GM19395 (cell line): ENCODE measurements at regions not wholly inside any gene's neighbourhood (a gene's known extent, or its start where the extent isn't known, plus 50 kb on each side); places are given as distances from the start of the nearest gene placed in this dataset.
A peak's percentile ranks its signal among the peaks of the same experiment; 100 is the strongest.

ENCODE experiments used
- ATAC-seq: cut with Tn5 transposase; IDR thresholded peaks from one replicate; pipeline ENCODE4 v1.9.1; 2021; ENCODE audit warnings: mild to moderate bottlenecking, moderate library complexity; ENCODE audit not compliant: unreplicated experiment

DNA sequence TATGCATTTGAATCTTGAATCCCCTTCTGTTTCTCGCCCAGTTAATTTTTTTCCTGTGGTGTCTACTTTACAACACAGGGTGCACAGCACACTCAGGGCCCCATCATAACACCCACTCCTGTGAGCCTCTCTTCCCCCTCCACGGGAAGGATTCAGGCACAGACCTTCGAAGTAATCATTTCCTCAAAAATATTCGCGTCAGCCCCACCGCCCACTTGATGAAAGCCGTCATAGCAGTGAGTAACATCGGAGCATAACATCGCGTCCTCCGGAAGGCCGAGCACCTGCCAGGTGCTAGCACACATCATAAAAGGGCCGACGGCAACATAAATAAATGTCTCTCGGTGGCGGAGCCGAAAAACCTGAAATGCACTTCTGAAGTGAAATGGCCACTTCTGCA lies 201.7 kb upstream of the ADARB2 start:
- peak; percentile 49 for ATAC-seq

DNA sequence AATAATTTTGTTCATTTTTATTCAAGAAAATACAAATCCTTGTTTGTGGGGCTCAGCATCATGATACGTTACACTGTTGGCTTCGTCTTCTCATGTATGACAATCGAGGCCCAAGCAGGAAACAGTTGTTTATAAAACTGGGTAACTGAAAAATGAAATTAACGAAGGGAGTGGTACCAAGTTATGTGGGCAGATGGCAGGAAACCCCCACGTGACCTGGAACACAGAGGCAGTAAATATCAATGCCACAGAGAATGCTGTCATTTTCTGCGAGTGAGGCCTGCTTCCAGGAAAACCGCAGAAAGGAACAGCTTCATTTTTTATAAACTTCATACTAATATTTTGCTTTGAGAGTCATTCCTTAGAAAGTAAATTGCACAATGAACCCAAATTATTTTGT lies 201.0 kb upstream of the ADARB2 start:
- ATAC-seq, result peak; percentile 60

DNA sequence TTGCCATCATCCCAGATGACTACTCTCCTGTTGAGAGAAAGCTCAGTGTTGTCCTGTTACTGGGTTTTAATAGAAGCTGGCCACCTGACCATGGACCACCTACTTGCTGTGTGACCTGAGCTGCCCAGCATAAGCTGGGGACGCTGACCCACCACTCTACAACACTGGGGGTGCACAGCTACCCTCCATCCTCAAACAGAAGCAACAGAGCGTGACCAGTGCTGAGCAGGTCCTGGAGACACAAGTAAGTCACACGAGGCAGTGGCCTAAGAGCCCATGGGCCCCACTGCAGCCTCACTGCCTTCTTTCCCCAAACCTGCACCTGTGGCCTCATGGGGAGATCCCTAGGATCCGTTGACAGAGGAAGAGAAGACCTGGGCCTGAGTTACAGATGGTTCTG lies 198.6 kb upstream of the ADARB2 start:
- no peak for ATAC-seq

DNA sequence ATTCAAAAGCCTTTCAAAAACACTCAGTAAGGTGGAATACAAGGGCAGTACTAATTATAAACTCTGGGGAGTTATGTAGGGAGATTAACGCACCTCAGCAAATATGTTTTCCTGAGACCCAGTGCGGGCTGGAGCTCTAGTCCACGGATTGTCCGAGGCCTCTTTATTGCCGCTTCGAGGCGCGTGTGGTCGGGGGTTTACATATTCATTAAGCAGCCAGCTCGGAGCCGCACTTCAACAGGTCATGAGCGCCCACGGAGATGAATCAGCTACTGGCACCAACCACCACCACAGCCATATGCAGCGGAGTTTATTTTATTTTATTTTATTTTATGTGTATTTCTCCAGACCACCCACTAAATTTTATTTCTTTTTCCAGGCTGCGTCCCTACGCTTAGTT lies 195.9 kb upstream of the ADARB2 start:
- ATAC-seq, result no peak

DNA sequence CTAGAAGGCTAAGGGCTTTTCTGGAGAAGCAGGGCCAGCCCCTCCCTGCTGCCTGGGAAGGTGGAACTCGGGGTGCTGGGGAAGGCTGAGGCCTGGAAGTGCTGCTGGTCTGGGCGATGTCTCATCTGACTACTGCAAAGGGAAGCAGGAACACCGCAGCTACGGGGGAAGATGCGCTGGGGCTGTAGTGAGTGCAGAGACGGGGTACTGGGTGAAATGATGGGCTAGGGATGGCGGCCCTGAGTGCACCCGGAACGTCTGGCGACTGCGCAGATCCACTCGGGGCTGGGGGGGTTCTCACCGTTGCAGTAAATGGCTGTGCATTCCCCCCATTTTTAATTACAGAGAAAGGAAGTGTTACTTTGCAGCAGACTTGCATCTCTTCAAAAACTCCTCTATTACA lies 195.4 kb upstream of the ADARB2 start:
- ATAC-seq, result no peak

DNA sequence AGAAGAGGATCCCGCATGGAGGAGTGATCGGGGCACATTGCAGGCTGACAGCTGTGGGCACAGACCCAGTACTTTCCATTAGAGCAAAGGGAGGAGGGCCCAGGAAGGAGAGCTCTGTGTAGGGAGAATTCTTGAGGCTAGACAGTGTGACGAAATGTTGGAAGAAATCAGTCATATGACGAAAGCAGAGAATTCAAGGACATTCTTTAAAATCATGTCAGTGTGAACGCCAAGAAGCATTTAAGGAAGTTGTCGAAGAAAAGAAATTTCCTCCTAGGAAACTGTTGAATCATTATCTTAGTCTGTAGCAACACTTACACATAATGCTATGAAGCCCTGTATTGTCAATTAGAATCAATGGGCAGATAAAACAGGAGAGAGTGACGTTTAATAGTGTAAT lies 191.3 kb upstream of the ADARB2 start:
- ATAC-seq, result no peak

DNA sequence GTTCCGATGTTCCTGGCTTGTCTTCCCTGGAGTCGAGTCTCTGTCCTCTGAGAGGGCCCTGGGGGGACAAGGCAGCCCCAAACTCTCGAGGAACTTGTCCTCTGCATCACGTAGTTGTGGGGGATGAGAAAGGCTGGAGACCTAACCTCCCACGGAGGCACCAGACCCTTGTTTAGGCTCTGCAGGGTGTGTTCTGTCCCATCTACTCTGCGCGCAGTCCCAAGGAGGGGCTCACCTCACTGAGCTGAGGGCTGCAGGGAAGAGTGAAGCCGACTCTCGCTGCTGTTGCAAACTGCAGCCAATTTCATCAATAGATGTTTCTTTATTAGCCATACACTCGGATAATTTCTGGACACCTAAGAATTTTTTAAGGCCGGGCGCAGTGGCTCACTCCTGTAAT lies 186.7 kb upstream of the ADARB2 start:
- no peak for ATAC-seq

DNA sequence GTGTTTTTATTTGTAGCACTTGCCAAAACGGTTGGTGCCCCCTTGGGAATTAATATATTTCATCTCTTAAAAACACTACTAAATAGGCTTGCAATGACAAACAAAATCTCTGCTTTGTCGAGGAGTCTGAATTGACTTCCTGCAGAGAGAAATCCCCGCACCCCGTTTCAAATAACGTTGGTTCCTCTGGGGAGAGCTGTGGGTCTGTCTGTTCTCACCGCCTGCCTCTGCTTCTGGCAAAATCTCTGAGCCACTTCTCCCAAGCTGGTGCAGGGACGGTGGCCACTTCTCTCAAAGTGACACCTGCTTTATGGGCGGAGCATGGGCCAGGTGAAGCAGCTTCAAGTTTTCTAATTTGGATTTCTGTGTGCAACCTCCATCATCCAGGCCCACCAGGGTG lies 186.3 kb upstream of the ADARB2 start:
- ATAC-seq, result no peak

DNA sequence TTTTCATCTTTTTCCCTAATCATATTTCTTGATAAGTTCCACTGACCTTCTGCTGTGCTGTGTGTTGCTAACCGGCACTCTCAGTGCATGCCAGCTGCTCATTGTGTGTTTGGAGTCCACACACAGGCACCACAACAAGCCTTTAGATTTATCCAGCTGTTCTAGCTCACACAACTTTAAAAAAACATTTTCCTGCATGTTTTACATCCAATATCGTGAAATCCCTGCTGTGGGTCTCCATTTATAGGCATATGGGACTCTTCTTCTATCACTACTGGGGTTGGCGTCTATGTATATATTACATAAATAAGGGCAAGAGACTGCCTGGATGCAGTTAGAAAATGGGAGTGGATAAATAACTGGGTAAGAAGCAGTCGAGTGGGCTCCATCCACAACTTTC lies 183.6 kb upstream of the ADARB2 start:
- no peak for ATAC-seq

DNA sequence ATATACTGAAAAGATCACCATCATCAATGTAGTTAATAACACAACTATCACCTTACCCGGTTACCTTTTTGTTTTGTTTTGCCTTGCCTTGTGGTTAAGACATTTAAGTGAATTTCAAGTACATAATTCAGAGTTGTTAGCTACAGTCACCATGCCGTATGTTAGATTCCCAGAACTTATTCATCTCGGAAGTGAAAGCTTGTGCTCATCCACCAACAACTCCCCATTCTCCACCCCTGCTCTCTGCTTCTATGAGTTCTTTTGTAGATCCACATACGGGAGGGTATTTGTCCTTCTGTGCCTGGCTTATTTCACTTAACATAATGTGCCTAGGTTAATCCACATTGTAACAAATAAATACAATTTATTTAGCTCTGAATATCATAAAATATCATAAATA lies 182.8 kb upstream of the ADARB2 start:
- no peak for ATAC-seq

DNA sequence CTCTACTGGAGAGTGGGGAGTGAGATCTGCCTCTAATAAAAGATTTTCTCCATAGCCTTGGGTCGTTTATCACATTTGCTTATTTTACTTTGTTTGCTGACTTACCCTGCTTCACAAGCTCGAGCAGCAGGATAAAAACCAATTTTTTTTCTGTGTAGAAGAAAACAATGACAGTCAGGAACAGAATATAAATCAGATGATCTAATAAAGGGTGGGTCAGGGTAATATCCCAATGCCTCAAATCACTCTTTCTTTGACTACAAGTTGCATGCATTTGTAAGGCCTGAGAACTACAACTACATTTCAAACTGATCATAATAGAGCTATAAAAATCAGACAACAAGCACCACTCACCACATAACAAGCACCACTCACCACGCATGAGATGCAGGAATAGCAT lies 174.4 kb upstream of the ADARB2 start:
- ATAC-seq, result no peak

DNA sequence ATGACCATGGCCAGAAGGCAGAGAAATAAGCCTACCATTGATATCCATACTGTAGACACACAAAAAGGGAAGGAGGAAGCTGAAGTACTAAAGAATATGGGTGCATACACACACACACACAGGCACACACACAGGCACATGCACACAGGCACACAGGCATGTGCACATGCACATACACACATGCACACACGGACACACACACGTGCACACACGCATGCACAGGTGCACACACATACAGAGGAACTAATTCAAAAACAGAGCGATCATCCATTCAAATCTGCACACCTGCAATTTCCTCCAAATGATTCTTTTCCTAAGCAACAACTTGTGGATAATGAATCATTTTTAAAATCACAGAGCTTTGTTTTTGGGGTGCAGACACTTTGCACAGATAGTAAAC lies 166.7 kb upstream of the ADARB2 start:
- no peak for ATAC-seq

DNA sequence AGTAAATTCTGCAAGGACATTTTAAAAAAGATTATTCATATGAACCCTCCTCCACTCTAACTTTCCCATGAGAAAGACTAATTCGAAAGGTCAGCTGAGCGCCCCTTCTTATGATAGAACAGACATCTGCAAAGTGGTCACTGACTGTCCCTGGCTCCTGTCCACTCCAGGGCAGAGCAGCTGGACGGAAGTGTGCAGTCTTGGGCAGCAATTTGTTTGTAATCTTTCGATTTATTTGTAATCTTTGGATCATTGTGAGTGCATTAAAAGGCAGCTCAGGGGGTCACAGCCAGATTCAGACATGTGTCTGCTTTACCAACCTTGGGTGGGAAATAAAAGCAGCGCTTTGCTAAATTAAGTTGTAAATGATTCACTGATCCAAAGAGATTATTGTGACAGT lies 158.8 kb upstream of the ADARB2 start:
- ATAC-seq, result no peak

DNA sequence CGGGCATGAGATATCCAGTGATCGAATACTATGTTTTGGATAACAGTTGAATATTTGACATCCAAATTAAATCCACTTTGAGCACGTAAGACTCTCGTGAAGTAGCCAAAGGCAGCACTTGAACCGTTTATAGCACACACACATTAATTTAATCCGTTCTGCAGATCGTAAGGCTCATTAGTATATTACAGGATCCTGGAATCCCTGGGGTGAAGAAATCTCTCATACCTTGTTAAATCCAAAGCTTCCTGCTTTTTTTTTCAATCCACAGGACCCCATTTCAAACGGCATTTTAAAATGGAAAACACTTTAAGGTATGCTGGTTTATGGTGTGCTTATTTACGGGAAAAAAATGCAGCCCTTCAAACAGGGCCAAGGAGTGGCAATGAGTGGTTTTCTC lies 158.4 kb upstream of the ADARB2 start:
- no peak for ATAC-seq

DNA sequence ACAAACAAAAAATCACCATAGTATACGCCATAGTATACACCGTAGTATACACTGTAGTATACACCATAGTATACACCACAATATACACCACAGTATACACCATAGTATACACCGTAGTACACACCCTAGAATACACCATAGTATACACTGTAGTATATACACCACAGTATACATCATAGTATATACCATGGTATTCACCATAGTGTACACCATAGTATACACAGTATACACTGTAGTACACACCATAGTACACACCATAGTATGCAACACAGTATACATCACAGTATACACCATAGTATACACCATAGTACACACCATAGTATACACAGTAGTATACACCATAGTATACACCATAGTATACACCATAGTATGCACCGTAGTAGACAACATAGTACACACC lies 157.6 kb upstream of the ADARB2 start:
- ATAC-seq, result no peak

DNA sequence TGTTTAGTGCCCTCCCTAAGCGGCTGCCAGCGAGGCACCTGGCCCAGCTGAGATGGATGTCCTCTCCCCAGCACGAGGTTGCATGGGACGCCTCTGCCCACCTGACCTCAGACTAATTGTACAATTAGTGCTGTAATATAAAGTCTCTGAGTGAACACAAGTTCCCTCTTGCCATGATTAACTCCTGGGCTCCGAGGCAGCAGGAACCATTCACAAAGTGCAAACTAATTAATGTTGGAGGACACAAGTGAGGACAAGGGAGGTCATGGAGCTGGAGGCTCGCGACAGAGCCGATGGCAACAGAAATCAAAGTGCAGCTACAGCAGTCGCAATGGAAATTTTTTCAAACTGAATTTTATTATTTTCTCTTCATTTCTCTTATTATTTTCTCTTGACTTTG lies 156.6 kb upstream of the ADARB2 start:
- ATAC-seq, result no peak

DNA sequence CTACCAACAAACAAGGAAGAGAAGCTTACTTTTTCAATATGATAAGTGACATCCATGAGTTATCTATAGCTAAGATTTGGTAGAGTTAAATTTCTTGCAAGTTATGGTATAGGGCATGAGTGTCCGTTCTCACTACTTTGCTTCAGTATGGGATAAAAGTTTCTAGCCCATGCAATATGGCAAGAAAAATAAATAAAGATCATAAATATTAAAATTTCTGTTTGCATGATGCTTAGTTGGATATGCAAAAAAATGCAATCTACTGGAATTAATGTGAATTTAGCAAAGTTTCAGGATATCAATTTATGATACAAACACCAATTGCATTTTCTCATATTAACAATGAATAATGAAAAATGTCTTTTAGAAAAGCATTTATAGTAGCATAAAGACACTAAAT lies 148.7 kb upstream of the ADARB2 start:
- ATAC-seq, result no peak

DNA sequence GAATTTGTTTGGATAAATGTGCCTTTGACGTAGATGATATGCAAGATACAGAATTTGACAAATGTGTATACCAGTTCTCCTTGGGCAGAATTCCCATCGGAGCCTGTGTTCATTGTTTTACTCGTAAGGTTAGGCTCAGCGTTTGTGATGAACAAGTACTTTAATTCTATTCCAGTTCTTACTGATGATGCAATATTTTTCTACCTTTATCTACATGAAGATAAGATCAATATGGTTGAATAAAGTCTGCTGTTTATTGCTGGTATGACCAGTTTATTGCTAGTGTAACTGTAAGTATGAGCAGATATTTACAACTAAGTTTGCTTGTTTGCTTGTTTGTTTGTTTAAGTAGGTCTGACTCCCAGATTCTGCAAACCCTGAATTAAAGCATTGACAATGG lies 145.4 kb upstream of the ADARB2 start:
- no peak for ATAC-seq

DNA sequence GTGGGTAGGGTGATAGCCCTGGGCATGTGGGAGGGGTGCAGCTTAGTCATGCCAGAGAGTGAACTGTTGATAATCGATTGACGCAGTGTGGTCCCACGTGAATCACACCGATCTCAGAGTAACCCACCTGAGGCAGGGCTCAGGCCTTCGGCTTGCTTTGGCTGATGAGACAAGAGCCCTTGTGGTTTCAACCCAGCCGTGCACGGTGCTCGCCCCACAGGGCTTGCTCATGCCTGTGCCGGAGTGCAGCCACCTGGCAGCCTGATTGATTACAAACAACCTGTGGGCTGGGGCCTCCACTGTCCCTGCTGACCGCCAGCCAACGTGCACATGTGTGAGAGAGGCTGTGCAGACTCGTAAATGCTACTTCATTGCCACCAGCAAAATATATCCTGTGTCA lies 144.9 kb upstream of the ADARB2 start:
- no peak for ATAC-seq

DNA sequence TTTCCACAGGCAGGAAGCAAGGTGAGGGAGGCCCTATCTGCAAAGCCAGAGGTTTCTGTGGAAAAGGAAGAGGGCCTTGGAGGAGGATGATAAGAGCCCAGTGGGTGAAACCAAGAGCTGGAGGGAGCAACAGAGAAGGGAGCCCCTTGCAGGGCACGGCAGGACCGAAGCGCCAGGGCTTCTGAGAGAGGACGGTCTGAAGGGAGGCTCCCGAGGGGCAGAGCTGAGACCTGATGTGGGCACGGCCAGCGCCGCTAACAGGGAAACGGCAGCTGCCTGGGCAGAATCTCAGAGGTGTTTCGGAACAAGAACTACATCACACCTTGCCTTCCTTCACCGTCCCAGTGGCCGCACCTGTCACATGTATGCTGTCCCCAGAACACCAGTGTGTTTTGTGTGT lies 144.3 kb upstream of the ADARB2 start:
- ATAC-seq, result no peak

DNA sequence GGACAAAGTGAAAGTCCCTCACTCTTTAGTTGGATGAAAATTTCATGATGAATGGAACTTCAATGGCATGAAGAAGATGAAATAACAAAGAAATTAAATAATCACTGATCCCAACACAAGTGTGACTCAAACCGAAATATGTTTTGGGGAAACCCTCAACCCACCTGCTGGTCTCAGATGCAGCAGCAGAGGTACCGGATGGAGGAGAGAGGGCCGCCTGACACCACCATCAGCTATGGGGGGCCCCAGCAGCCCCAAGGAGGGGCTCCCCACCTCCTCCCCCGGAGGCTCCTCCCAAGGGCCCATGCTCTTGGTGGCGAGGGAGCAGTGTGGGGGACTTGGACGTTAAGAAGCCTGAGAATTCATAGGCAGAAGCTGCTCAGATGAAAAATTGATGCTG lies 137.2 kb upstream of the ADARB2 start:
- no peak for ATAC-seq

DNA sequence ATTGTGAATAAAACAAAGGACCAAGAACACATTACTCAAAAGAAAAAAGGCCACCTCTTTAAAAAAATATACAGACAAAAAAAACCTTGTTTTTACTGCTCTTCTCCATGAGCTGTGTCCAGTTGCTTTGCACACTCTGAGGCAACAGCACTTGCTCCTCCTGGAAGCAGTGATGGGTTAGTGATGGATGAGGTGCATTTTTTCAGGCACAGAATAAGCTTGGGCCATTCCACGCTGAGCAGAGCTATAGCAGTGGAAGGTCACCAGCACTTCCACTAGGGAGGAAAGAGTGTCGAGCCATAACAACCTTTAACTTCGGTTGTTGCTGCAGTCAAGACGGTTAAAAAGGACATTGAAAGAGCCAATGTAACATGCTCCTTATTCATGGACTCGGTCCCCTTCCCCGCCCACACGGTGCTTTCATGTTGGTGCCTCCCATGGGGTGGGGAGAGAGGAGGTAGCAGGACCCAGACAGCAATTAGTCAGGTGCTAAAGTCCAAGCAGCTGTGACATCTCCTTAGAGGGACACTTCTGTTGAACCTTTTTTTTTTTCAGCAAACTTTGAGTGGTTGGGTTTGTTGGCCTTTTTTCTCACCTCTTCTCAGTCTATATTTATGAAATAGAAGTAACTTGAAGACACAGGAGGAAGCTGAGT lies 136.5 kb upstream of the ADARB2 start:
- ATAC-seq, result no peak

DNA sequence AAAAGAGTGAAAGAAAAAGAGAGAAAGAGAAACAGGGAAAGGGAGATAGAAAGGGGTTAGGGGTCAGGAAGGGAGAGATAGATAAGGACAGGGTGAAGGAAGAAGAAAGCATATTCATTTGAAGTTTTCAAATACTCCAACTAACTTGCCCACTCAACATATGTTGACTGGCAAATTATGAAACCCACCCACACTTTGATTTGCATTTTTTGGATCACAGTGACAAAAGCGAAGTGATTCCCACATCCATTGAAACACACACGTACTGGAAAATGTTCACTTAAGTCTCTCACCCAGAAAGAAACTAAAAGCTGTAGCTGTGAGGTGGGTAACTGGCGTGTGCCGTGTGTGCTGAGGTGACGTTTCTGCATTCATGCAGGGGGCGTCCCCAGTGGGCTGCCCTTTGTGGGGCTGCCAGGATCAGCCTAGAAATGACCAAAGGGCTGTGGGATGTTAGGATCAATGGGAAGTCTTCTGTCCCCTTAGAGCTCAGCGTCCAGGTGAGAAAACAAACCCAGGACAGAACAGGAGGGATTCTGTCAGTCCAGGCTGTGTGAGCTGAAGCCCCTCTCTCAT lies 134.9 kb upstream of the ADARB2 start:
- ATAC-seq, result no peak
